Adrenal gland (tissue), 9 donors: ENCODE measurements at regions not wholly inside any gene's neighbourhood (a gene's known extent, or its start where the extent isn't known, plus 50 kb on each side); places are given as distances from the start of the nearest gene placed in this dataset.
A peak's percentile ranks its signal among the peaks of the same experiment; 100 is the strongest.

Experiments used
- DNase-seq, 7 donors: peaks; one replicate each; pipeline ENCODE4 v3.0.0-alpha.2; 2019 to 2020
- H3K27ac ChIP-seq, 5 donors: fragments of 200-600 bp; sonication (generic) in 4 of 5; 1 replicate in 3 of 5; 2 replicates in 2 of 5; pipeline versions ENCODE4 v1.5.1 to v1.8.0; 2016 to 2020; ENCODE audit warnings: mild to moderate bottlenecking in 1 of 5
- H3K27me3 ChIP-seq: fragments of 200-600 bp; 2 replicates; pipeline ENCODE4 v1.8.0; 2021
- H3K36me3 ChIP-seq, 2 donors: fragments of 200-600 bp; replicated peaks in 1 of 2; 1 replicate in 1 of 2; 2 replicates in 1 of 2; pipeline versions ENCODE4 v1.5.1 to v1.8.0; 2018 to 2022
- H3K4me1 ChIP-seq, 2 donors: fragments of 200-600 bp; replicated peaks in 1 of 2; 1 replicate in 1 of 2; 2 replicates in 1 of 2; pipeline versions ENCODE4 v1.5.1 to v1.8.0; 2018 to 2021
- H3K4me3 ChIP-seq, 4 donors: fragments of 200-600 bp; sonication (generic) in 3 of 4; one replicate each; pipeline ENCODE4 v1.5.1; 2016 to 2018
- H3K9me3 ChIP-seq, 3 donors: fragments of 200-600 bp; sonication (generic) in 1 of 3; replicated peaks in 1 of 3; 1 replicate in 2 of 3; 2 replicates in 1 of 3; pipeline versions ENCODE4 v1.5.1 to v1.8.0; 2016 to 2021
- CTCF ChIP-seq, 6 experiments: fragments of 450-650 bp in 4 of 6; fragments of 200-600 bp in 2 of 6; sonication (generic) in 1 of 6; IDR thresholded peaks; 1 replicate in 5 of 6; 2 replicates in 1 of 6; pipeline versions ENCODE4 v1.5.1 to v1.8.0; 2016 to 2021; ENCODE audit warnings: antibody characterized with exemption in 6 of 6, mild to moderate bottlenecking in 2 of 6, moderate library complexity in 1 of 6
- POLR2A ChIP-seq, 2 donors: fragments of 450-650 bp; IDR thresholded peaks; one replicate each; pipeline ENCODE4 v1.6.1; 2017; ENCODE audit warnings: antibody characterized with exemption in 2 of 2, mild to moderate bottlenecking in 2 of 2, moderate library complexity in 1 of 2
- WGBS, 4 donors: extraction: QIAGEN DNeasy Blood & Tissue Kit in 2 of 4; methylation state at CpG; one replicate each; pipeline versions ENCODE4 v1.1.5 to v1.1.7; 2013 to 2017; 5-methylcytosine and 5-hydroxymethylcytosine counted together
- intact Hi-C, 2 donors: fragments of 100-400 bp; cut with DNase I; formaldehyde crosslinking; loops; one replicate each; pipeline versions ENCODE4 v1.14.1 to v1.15.0; 2022 to 2023
- donor health status: healthy with polysubstance abuse.
- donor health status: Bipolar disorder and iron deficiency.
- donor health status: DM: yes; HTN: yes; CAD: no.
- donor health status: DM: no; HTN: no; CAD: no.
- donor health status: DM: no; HTN: no; CAD: no.

DNA sequence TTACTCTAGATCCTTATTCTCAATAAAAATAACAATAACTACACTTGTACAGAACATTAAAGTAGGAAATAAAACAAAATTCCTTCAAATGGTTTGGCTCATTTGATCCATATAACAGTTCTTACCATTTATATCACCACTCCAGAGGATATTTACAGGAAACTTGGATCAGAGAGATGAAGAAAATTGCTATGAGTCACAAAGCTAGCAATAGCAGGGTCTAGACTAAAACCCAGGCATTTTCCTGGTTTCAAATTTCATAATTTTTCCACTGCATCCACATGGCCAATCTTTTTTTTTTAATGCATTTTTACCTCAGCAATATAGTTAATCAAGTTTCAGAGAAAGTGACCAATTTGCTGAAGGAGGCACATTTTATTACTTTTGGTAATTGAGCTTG is 299.2 kb downstream of the ELAVL2 start:
- H3K27ac ChIP-seq, result no peak overlapping the region
- TF ChIP-seq POLR2A (IDR thresholded peaks at IDR 0.05), result no peak
- no peak for TF ChIP-seq CTCF (IDR thresholded peaks at IDR 0.05)
- no peaks in the 10 kb centered on the region for H3K27me3 ChIP-seq
- no peaks in the 10 kb centered on the region for H3K36me3 ChIP-seq
- no peak overlapping the region for H3K4me3 ChIP-seq
- H3K4me1 ChIP-seq, result no peaks in the 10 kb centered on the region
- no peak for DNase-seq
- intact Hi-C loops, result no loop called here
- no peaks in the 10 kb centered on the region for H3K9me3 ChIP-seq

GRCh38 chr9:23532282-23532681 is 293.8 kb downstream of the ELAVL2 start:
- DNase-seq, result no peak
- intact Hi-C loops, result no loop called here
- no peaks in the 10 kb centered on the region for H3K9me3 ChIP-seq
- TF ChIP-seq POLR2A (IDR thresholded peaks at IDR 0.05) (no peak), CTCF (IDR thresholded peaks at IDR 0.05) (no peak)
- 74 to 84% (median 78%) methylated on average over 2 of the region's 2 CpGs for WGBS, 4 donors
- no peaks in the 10 kb centered on the region for H3K27me3 ChIP-seq
- H3K4me3 ChIP-seq, result no peak overlapping the region
- H3K36me3 ChIP-seq, result no peaks in the 10 kb centered on the region
- no peak overlapping the region for H3K27ac ChIP-seq
- no peaks in the 10 kb centered on the region for H3K4me1 ChIP-seq

- intact Hi-C loops, result no loop called here
- TF ChIP-seq CTCF (IDR thresholded peaks at IDR 0.05), result no peak
- TF ChIP-seq POLR2A (IDR thresholded peaks at IDR 0.05), result no peak
- no peak for DNase-seq
- Histone ChIP-seq H3K4me3 (peak overlapping the region in 1 of 4 donors; percentile 31), H3K4me1 (no peaks in the 10 kb centered on the region), H3K27ac (no peak overlapping the region), H3K36me3 (no peaks in the 10 kb centered on the region), H3K27me3 (no peaks in the 10 kb centered on the region), H3K9me3 (no peaks in the 10 kb centered on the region)
- WGBS, 4 donors, result 50 to 70% (median 52%) methylated on average over 16 to 17 of the region's 17 CpGs
Observed at GRCh38 chr9:23537192-23538066, 288.6 kb downstream of the ELAVL2 start.

GRCh38 chr9:23538067-23538402 is 288.0 kb downstream of the ELAVL2 start:
- intact Hi-C loops, result no loop called here
- H3K4me3 ChIP-seq, result no peak overlapping the region

More at GRCh38 chr9:23538067-23538402, 288.0 kb downstream of the ELAVL2 start:
- Histone ChIP-seq H3K9me3 (no peaks in the 10 kb centered on the region), H3K4me1 (no peaks in the 10 kb centered on the region), H3K27ac (no peak overlapping the region), H3K36me3 (no peaks in the 10 kb centered on the region), H3K27me3 (no peaks in the 10 kb centered on the region)
- TF ChIP-seq CTCF (IDR thresholded peaks at IDR 0.05) (no peak), POLR2A (IDR thresholded peaks at IDR 0.05) (no peak)
- WGBS, 4 donors, result 62 to 70% (median 68%) methylated on average over 12 of the region's 12 CpGs
- no peak for DNase-seq
